NCI-H1694 (cell line): ENCODE measurements at regions not wholly inside any gene's neighbourhood (a gene's known extent, or its start where the extent isn't known, plus 50 kb on each side); places are given as distances from the start of the nearest gene placed in this dataset.
"Not testable (repeated sequence)": the region's sequence is repeated elsewhere in the genome, so short reads cannot be mapped to it uniquely, and the experiment has no call there.

Source experiments
- DNase-seq: peaks from one replicate; lab custom pipeline; 2025; lab: John Stamatoyannopoulos, UW

GRCh38 chr10:118914629-118915028 is 114.9 kb upstream of the NANOS1 start:
- DNase-seq = peak; percentile 55

GRCh38 chr10:118915161-118915560 is 114.4 kb upstream of the NANOS1 start:
- no peak for DNase-seq

GRCh38 chr10:118916777-118917176 is 112.7 kb upstream of the NANOS1 start:
- DNase-seq = no peak

GRCh38 chr10:118917701-118918100 is 111.8 kb upstream of the NANOS1 start:
- no peak for DNase-seq

GRCh38 chr10:118918116-118918515 is 111.4 kb upstream of the NANOS1 start:
- DNase-seq = no peak

- no peak for DNase-seq
Observed at GRCh38 chr10:118918587-118918986, 110.9 kb upstream of the NANOS1 start.

- no peak for DNase-seq
Observed at GRCh38 chr10:118920206-118920605, 109.3 kb upstream of the NANOS1 start.

GRCh38 chr10:118922226-118922625 is 107.3 kb upstream of the NANOS1 start:
- DNase-seq = no peak

- DNase-seq = no peak
Observed at GRCh38 chr10:118922972-118923371, 106.5 kb upstream of the NANOS1 start.

GRCh38 chr10:118924493-118924892 is 105.0 kb upstream of the NANOS1 start:
- no peak for DNase-seq

- no peak for DNase-seq
Observed at GRCh38 chr10:118925404-118926071, 104.0 kb upstream of the NANOS1 start.

GRCh38 chr10:118926072-118926417 is 103.5 kb upstream of the NANOS1 start:
- DNase-seq = no peak

GRCh38 chr10:118926441-118926840 is 103.1 kb upstream of the NANOS1 start:
- DNase-seq = no peak

- no peak for DNase-seq
Observed at GRCh38 chr10:118926903-118927302, 102.6 kb upstream of the NANOS1 start.

- DNase-seq = no peak
Observed at GRCh38 chr10:118927321-118927720, 102.2 kb upstream of the NANOS1 start.

GRCh38 chr10:118930614-118931013 is 98.9 kb upstream of the NANOS1 start:
- DNase-seq = no peak

GRCh38 chr10:118931436-118931835 is 98.1 kb upstream of the NANOS1 start:
- no peak for DNase-seq

GRCh38 chr10:118932154-118932553 is 97.4 kb upstream of the NANOS1 start:
- DNase-seq = not testable (repeated sequence)

GRCh38 chr10:118937226-118937625 is 92.3 kb upstream of the NANOS1 start:
- DNase-seq = no peak

GRCh38 chr10:118939211-118940007 is 90.1 kb upstream of the NANOS1 start:
- DNase-seq = no peak

GRCh38 chr10:118940386-118940785 is 89.1 kb upstream of the NANOS1 start:
- DNase-seq = no peak

GRCh38 chr10:118943253-118943652 is 86.3 kb upstream of the NANOS1 start:
- DNase-seq = no peak

- DNase-seq = no peak
Observed at GRCh38 chr10:118944959-118945633, 84.4 kb upstream of the NANOS1 start.
